Right atrium auricular region (tissue), 2 donors: ENCODE measurements at regions not wholly inside any gene's neighbourhood (a gene's known extent, or its start where the extent isn't known, plus 50 kb on each side); places are given as distances from the start of the nearest gene placed in this dataset.

ENCODE experiments used
- DNase-seq: peaks from one replicate; pipeline ENCODE4 v3.0.0-alpha.2; 2019; ENCODE audit warnings: low spot score
- H3K27ac ChIP-seq, 2 donors: fragments of 200-600 bp; sonication (generic); 1 replicate in 1 of 2; 2 replicates in 1 of 2; pipeline ENCODE4 v1.5.1; 2016 to 2019
- H3K27me3 ChIP-seq, 2 donors: fragments of 200-600 bp; sonication (generic); one replicate each; pipeline versions ENCODE4 v1.5.1 to v1.6.0; 2017 to 2019
- H3K36me3 ChIP-seq: fragments of 200-600 bp; sonication (generic); one replicate; pipeline ENCODE4 v1.5.1; 2016
- H3K4me1 ChIP-seq, 2 donors: fragments of 200-600 bp; sonication (generic); one replicate each; pipeline versions ENCODE4 v1.5.1 to v1.6.0; 2017 to 2019
- H3K4me3 ChIP-seq, 2 donors: fragments of 200-600 bp; sonication (generic); 1 replicate in 1 of 2; 2 replicates in 1 of 2; pipeline ENCODE4 v1.5.1; 2017 to 2019; ENCODE audit warnings: mild to moderate bottlenecking in 1 of 2, moderate library complexity in 1 of 2
- H3K9me3 ChIP-seq, 2 donors: fragments of 200-600 bp; sonication (generic); one replicate each; pipeline ENCODE4 v1.5.1; 2019
- CTCF ChIP-seq, 2 donors: fragments of 200-600 bp; sonication (generic); IDR thresholded peaks; one replicate each; pipeline ENCODE4 v1.5.1; 2019; ENCODE audit warnings: antibody characterized with exemption in 2 of 2

- no peak overlapping the region for H3K4me3 ChIP-seq
- H3K27ac ChIP-seq, result no peak overlapping the region
- H3K4me1 ChIP-seq, result no peaks in the 10 kb centered on the region
- no peaks in the 10 kb centered on the region for H3K36me3 ChIP-seq
- no peaks in the 10 kb centered on the region for H3K27me3 ChIP-seq
- TF ChIP-seq CTCF (IDR thresholded peaks at IDR 0.05), result no peak
- DNase-seq, result no peak
- H3K9me3 ChIP-seq, result no peaks in the 10 kb centered on the region
Observed at GRCh38 chr5:121691478-121691877, 160.2 kb upstream of the FTMT start.

- DNase-seq, result no peak
- H3K9me3 ChIP-seq, result no peaks in the 10 kb centered on the region
- H3K36me3 ChIP-seq, result no peaks in the 10 kb centered on the region
- no peak overlapping the region for H3K4me3 ChIP-seq
- no peaks in the 10 kb centered on the region for H3K4me1 ChIP-seq
- TF ChIP-seq CTCF (IDR thresholded peaks at IDR 0.05), result no peak
- no peaks in the 10 kb centered on the region for H3K27me3 ChIP-seq
- H3K27ac ChIP-seq, result no peak overlapping the region
Observed at GRCh38 chr5:121692158-121692557, 159.5 kb upstream of the FTMT start.

GRCh38 chr5:121693864-121694263 is 157.8 kb upstream of the FTMT start:
- H3K36me3 ChIP-seq, result no peaks in the 10 kb centered on the region
- no peaks in the 10 kb centered on the region for H3K27me3 ChIP-seq
- DNase-seq, result no peak
- no peaks in the 10 kb centered on the region for H3K4me1 ChIP-seq
- H3K4me3 ChIP-seq, result no peak overlapping the region
- H3K27ac ChIP-seq, result no peak overlapping the region
- TF ChIP-seq CTCF (IDR thresholded peaks at IDR 0.05), result no peak
- no peaks in the 10 kb centered on the region for H3K9me3 ChIP-seq

GRCh38 chr5:121695307-121695706 is 156.4 kb upstream of the FTMT start:
- no peaks in the 10 kb centered on the region for H3K27me3 ChIP-seq
- no peak for TF ChIP-seq CTCF (IDR thresholded peaks at IDR 0.05)
- no peak for DNase-seq
- no peaks in the 10 kb centered on the region for H3K9me3 ChIP-seq
- H3K4me1 ChIP-seq, result no peaks in the 10 kb centered on the region
- no peak overlapping the region for H3K27ac ChIP-seq
- no peak overlapping the region for H3K4me3 ChIP-seq
- H3K36me3 ChIP-seq, result no peaks in the 10 kb centered on the region

GRCh38 chr5:121698690-121699089 is 153.0 kb upstream of the FTMT start:
- no peak overlapping the region for H3K4me3 ChIP-seq
- DNase-seq, result no peak

More at GRCh38 chr5:121698690-121699089, 153.0 kb upstream of the FTMT start:
- TF ChIP-seq CTCF (IDR thresholded peaks at IDR 0.05), result no peak
- no peaks in the 10 kb centered on the region for H3K27me3 ChIP-seq
- H3K9me3 ChIP-seq, result no peaks in the 10 kb centered on the region
- H3K4me1 ChIP-seq, result no peaks in the 10 kb centered on the region
- no peaks in the 10 kb centered on the region for H3K36me3 ChIP-seq
- H3K27ac ChIP-seq, result no peak overlapping the region
